Esophagus (tissue), 2 donors: ENCODE measurements at regions not wholly inside any gene's neighbourhood (a gene's known extent, or its start where the extent isn't known, plus 50 kb on each side); places are given as distances from the start of the nearest gene placed in this dataset.
"Not testable (repeated sequence)": the region's sequence is repeated elsewhere in the genome, so short reads cannot be mapped to it uniquely, and the experiment has no call there.

Source experiments
- H3K27ac ChIP-seq, 2 donors: one replicate each; pipeline ENCODE4 v1.5.1; 2013; ENCODE audit warnings: low read depth in 2 of 2, mild to moderate bottlenecking in 2 of 2, inconsistent platforms in 1 of 2, low read length in 1 of 2, moderate library complexity in 1 of 2
- H3K27me3 ChIP-seq, 2 donors: one replicate each; pipeline ENCODE4 v1.6.1; 2013; ENCODE audit warnings: low read length in 2 of 2, control low read depth in 1 of 2, mild to moderate bottlenecking in 1 of 2; ENCODE audit not compliant: insufficient read depth in 2 of 2, control insufficient read depth in 1 of 2
- H3K36me3 ChIP-seq, 2 donors: one replicate each; pipeline ENCODE4 v1.6.1; 2013; ENCODE audit warnings: low read length in 1 of 2; ENCODE audit not compliant: control insufficient read depth in 2 of 2, insufficient read depth in 2 of 2
- H3K4me1 ChIP-seq, 2 donors: one replicate each; pipeline ENCODE4 v1.6.1; 2013; ENCODE audit warnings: low read length in 1 of 2; ENCODE audit not compliant: control insufficient read depth in 2 of 2, insufficient read depth in 2 of 2
- H3K4me3 ChIP-seq, 2 donors: one replicate each; pipeline ENCODE4 v1.5.1; 2013; ENCODE audit warnings: low read length in 2 of 2, mild to moderate bottlenecking in 2 of 2, low read depth in 1 of 2, moderate library complexity in 1 of 2
- H3K9me3 ChIP-seq, 2 donors: one replicate each; pipeline ENCODE4 v1.6.1; 2013; ENCODE audit warnings: mild to moderate bottlenecking in 2 of 2, low read depth in 1 of 2, low read length in 1 of 2, moderate library complexity in 1 of 2; ENCODE audit not compliant: control insufficient read depth in 2 of 2, insufficient read depth in 1 of 2
- WGBS, 2 donors: extraction: QIAGEN DNeasy Blood & Tissue Kit; methylation state at CpG; one replicate each; pipeline ENCODE4 v1.1.7; 2013; 5-methylcytosine and 5-hydroxymethylcytosine counted together
- donor health status: healthy with polysubstance abuse.
- donor health status: Bipolar disorder and iron deficiency.

- H3K4me3 ChIP-seq, result no peak overlapping the region
- no peaks in the 10 kb centered on the region for H3K9me3 ChIP-seq
- 85 to 88% methylated on average over 22 of the region's 22 CpGs for WGBS, 2 donors
- no peak overlapping the region for H3K27ac ChIP-seq
- no peaks in the 10 kb centered on the region for H3K36me3 ChIP-seq
- H3K4me1 ChIP-seq, result no peaks in the 10 kb centered on the region
- H3K27me3 ChIP-seq, result no peaks in the 10 kb centered on the region
These were observed 1068.5 kb downstream of the BRD1 start for GRCh38 chr22:48758881-48759875.

GRCh38 chr22:48757985-48758561, 1069.6 kb downstream of the BRD1 start:
- no peaks in the 10 kb centered on the region for H3K9me3 ChIP-seq
- no peak overlapping the region for H3K4me3 ChIP-seq
- H3K36me3 ChIP-seq, result no peaks in the 10 kb centered on the region
- no peak overlapping the region for H3K27ac ChIP-seq
- 75 to 81% methylated on average over 17 of the region's 17 CpGs for WGBS, 2 donors
- H3K27me3 ChIP-seq, result no peaks in the 10 kb centered on the region
- H3K4me1 ChIP-seq, result no peaks in the 10 kb centered on the region

DNA sequence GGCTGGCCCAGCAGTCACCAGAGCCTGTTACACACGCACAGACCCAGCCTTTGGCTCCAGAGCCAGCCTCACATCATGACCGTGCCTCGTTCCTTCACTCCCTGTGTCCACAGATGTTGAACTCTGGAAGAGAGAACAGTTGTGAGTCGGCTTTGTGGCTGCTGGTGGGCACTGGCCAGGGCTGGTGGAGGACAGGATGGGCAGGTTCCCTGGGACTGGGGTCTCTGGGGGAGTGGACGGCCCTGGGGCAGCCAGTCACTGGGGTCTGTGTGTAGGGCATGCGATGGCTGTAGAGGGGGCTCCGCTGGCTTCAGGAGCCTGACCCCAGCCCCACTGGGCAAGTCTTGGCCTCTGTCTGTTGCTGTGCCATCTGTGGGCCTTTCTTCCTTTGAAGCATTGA, 1070.1 kb downstream of the BRD1 start:
- H3K36me3 ChIP-seq, result no peaks in the 10 kb centered on the region
- no peak overlapping the region for H3K27ac ChIP-seq
- H3K27me3 ChIP-seq, result no peaks in the 10 kb centered on the region
- H3K9me3 ChIP-seq, result no peaks in the 10 kb centered on the region
- no peaks in the 10 kb centered on the region for H3K4me1 ChIP-seq
- WGBS, 2 donors, result 74 to 76% methylated on average over 7 of the region's 7 CpGs
- no peak overlapping the region for H3K4me3 ChIP-seq

- not testable (repeated sequence) for H3K36me3 ChIP-seq, H3K27ac ChIP-seq, H3K9me3 ChIP-seq, H3K27me3 ChIP-seq, H3K4me3 ChIP-seq, H3K4me1 ChIP-seq
- 0 to 10% methylated on average over 1 of the region's 1 CpG for WGBS, 2 donors
These were observed 1070.5 kb downstream of the BRD1 start for GRCh38 chr22:48757135-48757534.

GRCh38 chr22:48756146-48757111, 1071.2 kb downstream of the BRD1 start:
- H3K4me3 ChIP-seq, result no peak overlapping the region
- H3K27me3 ChIP-seq, result no peaks in the 10 kb centered on the region
- 80 to 81% methylated on average over 32 of the region's 32 CpGs for WGBS, 2 donors
- H3K4me1 ChIP-seq, result no peaks in the 10 kb centered on the region
- no peak overlapping the region for H3K27ac ChIP-seq
- no peaks in the 10 kb centered on the region for H3K36me3 ChIP-seq
- no peaks in the 10 kb centered on the region for H3K9me3 ChIP-seq

- WGBS, 2 donors, result 90 to 91% methylated on average over 19 of the region's 19 CpGs
- no peak overlapping the region for H3K4me3 ChIP-seq
- H3K27ac ChIP-seq, result no peak overlapping the region
- no peaks in the 10 kb centered on the region for H3K36me3 ChIP-seq
- H3K27me3 ChIP-seq, result no peaks in the 10 kb centered on the region
- H3K4me1 ChIP-seq, result no peaks in the 10 kb centered on the region
- no peaks in the 10 kb centered on the region for H3K9me3 ChIP-seq
These were observed 1072.4 kb downstream of the BRD1 start for GRCh38 chr22:48755059-48755949.

- H3K27me3 ChIP-seq, result no peaks in the 10 kb centered on the region
- no peak overlapping the region for H3K4me3 ChIP-seq
- H3K4me1 ChIP-seq, result no peaks in the 10 kb centered on the region
- no peaks in the 10 kb centered on the region for H3K36me3 ChIP-seq
- no peaks in the 10 kb centered on the region for H3K9me3 ChIP-seq
- WGBS, 2 donors, result 88 to 89% methylated on average over 10 of the region's 10 CpGs
- H3K27ac ChIP-seq, result no peak overlapping the region
These were observed 1073.0 kb downstream of the BRD1 start for GRCh38 chr22:48754611-48755058.

DNA sequence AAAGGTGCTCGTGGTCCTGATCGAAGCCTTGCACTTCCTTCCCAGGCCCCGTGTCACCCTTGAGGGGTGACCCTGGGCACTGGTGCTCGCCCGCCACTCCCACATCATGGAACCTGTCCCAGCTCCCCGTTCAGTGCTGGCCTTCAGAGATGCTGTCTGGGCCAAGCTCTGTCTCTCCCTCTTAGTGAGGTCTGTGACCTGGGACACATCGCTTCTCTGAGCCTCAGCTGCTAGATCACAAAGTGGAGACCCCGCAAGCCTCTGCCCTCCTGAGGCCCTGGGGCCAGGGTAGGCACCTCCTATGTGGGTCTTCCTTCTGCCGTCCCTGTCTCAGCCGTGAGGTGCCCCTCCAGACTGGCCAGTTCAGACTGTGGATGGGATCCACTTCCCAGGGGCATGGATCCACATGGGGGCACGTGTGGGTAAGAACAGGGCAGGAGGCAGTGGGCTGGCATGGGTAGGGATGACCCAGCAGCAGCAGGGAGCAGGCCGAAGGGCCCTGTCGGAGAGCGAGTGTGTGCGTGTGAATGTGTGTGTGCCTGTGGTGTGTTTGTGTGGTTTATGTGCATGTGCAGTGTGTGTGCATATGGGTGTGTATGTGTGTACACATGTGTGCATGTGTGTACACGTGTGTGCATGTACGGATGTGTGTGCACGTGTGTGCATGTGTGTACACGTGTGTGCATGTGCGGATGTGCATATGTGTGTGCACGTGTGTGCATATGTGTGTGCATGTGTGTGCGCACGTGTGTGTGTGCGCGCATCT, 1073.7 kb downstream of the BRD1 start:
- Histone ChIP-seq H3K27ac (no peak overlapping the region), H3K9me3 (no peaks in the 10 kb centered on the region), H3K4me3 (no peak overlapping the region), H3K36me3 (no peaks in the 10 kb centered on the region), H3K4me1 (no peaks in the 10 kb centered on the region), H3K27me3 (no peaks in the 10 kb centered on the region)
- WGBS, 2 donors, result 84 to 87% methylated on average over 24 to 25 of the region's 25 CpGs
